IMR-90 (cell line): ENCODE measurements at regions not wholly inside any gene's neighbourhood (a gene's known extent, or its start where the extent isn't known, plus 50 kb on each side); places are given as distances from the start of the nearest gene placed in this dataset.

Experiments used
- ATAC-seq: fragments of 200-7000 bp; cut with Tn5 transposase; 2 replicates; pipeline ENCODE4 v1.9.1; 2020; ENCODE audit warnings: low read depth, mild to moderate bottlenecking, moderate library complexity
- BruUV-seq: library from RNA; stranded (reverse); fragments of 400-500 nt; replicated peaks from 2 replicates; lab custom pipeline; 2021; lab: Mats Ljungman, UMichigan
- CTCF ChIA-PET: fragments of 300-600 bp; formaldehyde crosslinking; extraction: SDS; loops from one replicate; lab custom pipeline; 2021; ENCODE audit warnings: antibody characterized with exemption; lab: Yijun Ruan, JAX
- POLR2A ChIA-PET: fragments of 300-600 bp; sonication (Branson Sonifier 250); formaldehyde crosslinking; loops from one replicate; lab custom pipeline; 2022; ENCODE audit warnings: antibody characterized with exemption; ENCODE audit not compliant: unreplicated experiment; lab: Charles Lee
- DNase-seq: peaks from one replicate; pipeline ENCODE4 v3.0.0; 2013
- H2AFZ ChIP-seq: replicated peaks from 2 replicates; pipeline ENCODE3; 2013; ENCODE audit warnings: low read length, mild to moderate bottlenecking; ENCODE audit not compliant: poor library complexity
- H2AK5ac ChIP-seq: 2 replicates; pipeline ENCODE4 v1.6.1; 2013; ENCODE audit warnings: low read depth, low read length, inconsistent platforms
- H2AK9ac ChIP-seq: replicated peaks from 2 replicates; pipeline ENCODE3; 2013; ENCODE audit warnings: mild to moderate bottlenecking, low read depth, low read length, moderate library complexity; ENCODE audit not compliant: poor library complexity
- H2BK120ac ChIP-seq: 2 replicates; pipeline ENCODE4 v1.6.1; 2013; ENCODE audit warnings: low read depth, low read length, inconsistent platforms
- H2BK15ac ChIP-seq: 3 replicates; pipeline ENCODE4 v1.6.1; 2013; ENCODE audit warnings: low read depth, low read length, inconsistent platforms
- H2BK20ac ChIP-seq: 2 replicates; pipeline ENCODE4 v1.6.1; 2013; ENCODE audit warnings: low read depth, mild to moderate bottlenecking, inconsistent platforms, low read length, moderate library complexity
- H2BK5ac ChIP-seq: 2 replicates; pipeline ENCODE4 v1.6.1; 2013; ENCODE audit warnings: mild to moderate bottlenecking, low read depth, low read length, inconsistent platforms; ENCODE audit not compliant: poor library complexity, severe bottlenecking
- H3K14ac ChIP-seq: replicated peaks from 2 replicates; pipeline ENCODE4 v1.6.1; 2013; ENCODE audit warnings: low read depth, low read length, inconsistent platforms
- H3K18ac ChIP-seq: 2 replicates; pipeline ENCODE4 v1.6.1; 2013; ENCODE audit warnings: low read depth, low read length, control low read depth
- H3K23ac ChIP-seq: 2 replicates; pipeline ENCODE4 v1.6.1; 2013; ENCODE audit warnings: low read depth, low read length, inconsistent platforms
- H3K27ac ChIP-seq: 2 replicates; pipeline ENCODE4 v1.5.1; 2013; ENCODE audit warnings: mild to moderate bottlenecking, control low read depth, low read length; ENCODE audit not compliant: insufficient read depth
- H3K27me3 ChIP-seq: 2 replicates; pipeline ENCODE4 v1.6.1; 2013; ENCODE audit warnings: low read length; ENCODE audit not compliant: control insufficient read depth, insufficient read depth
- H3K36me3 ChIP-seq: 2 replicates; pipeline ENCODE4 v1.6.1; 2013; ENCODE audit warnings: low read length, mixed read lengths; ENCODE audit not compliant: control insufficient read depth, insufficient read depth
- H3K4ac ChIP-seq: 2 replicates; pipeline ENCODE4 v1.6.1; 2013; ENCODE audit warnings: low read depth, low read length, inconsistent platforms
- H3K4me1 ChIP-seq: 2 replicates; pipeline ENCODE4 v1.6.1; 2013; ENCODE audit warnings: low read length, mixed read lengths; ENCODE audit not compliant: control insufficient read depth, insufficient read depth
- H3K4me2 ChIP-seq: 2 replicates; pipeline ENCODE4 v1.6.1; 2013; ENCODE audit warnings: low read depth, mild to moderate bottlenecking, control low read depth, low read length, moderate library complexity
- H3K4me3 ChIP-seq: 2 replicates; pipeline ENCODE4 v1.5.1; 2013; ENCODE audit warnings: low read depth, mild to moderate bottlenecking, control low read depth, low read length, moderate library complexity; ENCODE audit not compliant: insufficient read depth
- H3K56ac ChIP-seq: 2 replicates; pipeline ENCODE4 v1.6.1; 2013; ENCODE audit warnings: low read length, inconsistent platforms; ENCODE audit not compliant: insufficient read depth; ENCODE audit errors: extremely low read depth
- H3K79me1 ChIP-seq, 2 experiments: 2 replicates each; pipeline ENCODE4 v1.6.1; 2013; ENCODE audit warnings: low read length in 2 of 2, inconsistent platforms in 1 of 2, low read depth in 1 of 2
- H3K9ac ChIP-seq: 2 replicates; pipeline ENCODE4 v1.6.1; 2013; ENCODE audit warnings: low read depth, low read length, control low read depth
- H3K9me1 ChIP-seq: 2 replicates; pipeline ENCODE4 v1.6.1; 2013; ENCODE audit warnings: low read length, inconsistent platforms; ENCODE audit not compliant: insufficient read depth
- H3K9me3 ChIP-seq: 2 replicates; pipeline ENCODE4 v1.6.1; 2013; ENCODE audit warnings: low read length; ENCODE audit not compliant: control insufficient read depth, insufficient read depth
- H4K20me1 ChIP-seq: 2 replicates; pipeline ENCODE4 v1.6.1; 2013; ENCODE audit warnings: low read length, inconsistent platforms; ENCODE audit not compliant: insufficient read depth
- H4K5ac ChIP-seq: 2 replicates; pipeline ENCODE4 v1.6.1; 2013; ENCODE audit warnings: mild to moderate bottlenecking, low read depth, low read length, control low read depth
- H4K8ac ChIP-seq, 2 experiments: 2 replicates each; pipeline ENCODE4 v1.6.1; 2013; ENCODE audit warnings: low read depth in 2 of 2, low read length in 2 of 2, control low read depth in 1 of 2, inconsistent platforms in 1 of 2
- H4K91ac ChIP-seq: 2 replicates; pipeline ENCODE4 v1.6.1; 2013; ENCODE audit warnings: low read depth, low read length, inconsistent platforms; ENCODE audit not compliant: insufficient read depth
- BHLHE40 ChIP-seq: fragments of 150-350 bp; IDR thresholded peaks from 2 replicates; pipeline ENCODE4 v1.6.1; 2016; ENCODE audit warnings: mild to moderate bottlenecking, low read depth, low read length
- CEBPB ChIP-seq: IDR thresholded peaks from 2 replicates; pipeline ENCODE4 v1.6.1; 2012; ENCODE audit warnings: low read depth, low read length, improper control_type of control experiment
- CHD1 ChIP-seq: IDR thresholded peaks from 2 replicates; pipeline ENCODE4 v1.6.1; 2012; ENCODE audit warnings: low read depth, low read length, improper control_type of control experiment
- FOS ChIP-seq: fragments of 150-350 bp; IDR thresholded peaks from 2 replicates; pipeline ENCODE4 v1.6.1; 2016; ENCODE audit warnings: low read depth, low read length
- MAFK ChIP-seq: IDR thresholded peaks from 2 replicates; pipeline ENCODE4 v1.6.1; 2012; ENCODE audit warnings: low read depth, low read length, improper control_type of control experiment
- MAZ ChIP-seq: IDR thresholded peaks from 2 replicates; pipeline ENCODE4 v1.6.1; 2012; ENCODE audit warnings: low read depth, mild to moderate bottlenecking, low read length, improper control_type of control experiment, moderate library complexity, borderline replicate concordance
- MXI1 ChIP-seq: IDR thresholded peaks from 2 replicates; pipeline ENCODE4 v1.6.1; 2012; ENCODE audit warnings: low read depth, mild to moderate bottlenecking, low read length, moderate library complexity, borderline replicate concordance
- NFE2L2 ChIP-seq: fragments of 150-350 bp; IDR thresholded peaks from 2 replicates; pipeline ENCODE4 v1.6.1; 2016; ENCODE audit warnings: low read depth, mild to moderate bottlenecking, low read length
- POLR2A ChIP-seq: IDR thresholded peaks from 2 replicates; pipeline ENCODE4 v1.6.1; 2012; ENCODE audit warnings: mild to moderate bottlenecking, low read depth, low read length
- RAD21 ChIP-seq: IDR thresholded peaks from 2 replicates; pipeline ENCODE4 v1.6.1; 2012; ENCODE audit warnings: low read length, improper control_type of control experiment
- RCOR1 ChIP-seq: IDR thresholded peaks from 2 replicates; pipeline ENCODE4 v1.6.1; 2012; ENCODE audit warnings: mild to moderate bottlenecking, low read length, improper control_type of control experiment; ENCODE audit not compliant: insufficient replicate concordance
- RFX5 ChIP-seq: IDR thresholded peaks from 2 replicates; pipeline ENCODE4 v1.8.0; 2012; ENCODE audit warnings: low read depth, mild to moderate bottlenecking, low read length, moderate library complexity
- SMC3 ChIP-seq: fragments of 150-350 bp; IDR thresholded peaks from 2 replicates; pipeline ENCODE4 v1.6.1; 2016; ENCODE audit warnings: low read depth, mild to moderate bottlenecking, antibody characterized with exemption, low read length, moderate library complexity
- WGBS, 2 experiments: methylation state at CpG; one replicate each; pipeline versions ENCODE4 v1.1.5 to v1.1.7; 2013; ENCODE audit warnings: missing lambda C conversion rate in 2 of 2; ENCODE audit not compliant: insufficient read length in 1 of 2; ENCODE audit errors: extremely low coverage in 2 of 2; 5-methylcytosine and 5-hydroxymethylcytosine counted together
- dilution Hi-C: fragments of 300-500 bp; cut with HindIII; formaldehyde crosslinking; loops from one replicate; pipeline ENCODE4 v1.14.3; 2018; ENCODE audit warnings: low sequenced_read_pairs; ENCODE audit not compliant: unreplicated experiment
- in situ Hi-C: fragments of 300-500 bp; cut with MboI; formaldehyde crosslinking; loops from 3 replicates; pipeline ENCODE4 v1.14.3; 2019; ENCODE audit warnings: low sequenced_read_pairs, inconsistent platforms, mixed read lengths
- intact Hi-C: fragments of 100-400 bp; cut with micrococcal nuclease; formaldehyde crosslinking; loops from 2 replicates; pipeline ENCODE4 v1.10.0; 2022
- TF ChIP-seq, protein P1 (sequence below): fragments of 150-350 bp; IDR thresholded peaks from 2 replicates; pipeline ENCODE4 v1.6.1; 2017; ENCODE audit warnings: mild to moderate bottlenecking, antibody characterized with exemption, low read length, low read depth
- TF ChIP-seq, protein P2 (sequence below): fragments of 150-350 bp; IDR thresholded peaks from 2 replicates; pipeline ENCODE4 v1.6.1; 2016; ENCODE audit warnings: low read depth, mild to moderate bottlenecking, low read length, moderate library complexity, borderline replicate concordance
- TF ChIP-seq, protein P3 (sequence below): conservative IDR thresholded peaks from 2 replicates; pipeline ENCODE4 v1.5.1; 2012; ENCODE audit warnings: mild to moderate bottlenecking, low read depth, low read length, improper control_type of control experiment

DNA sequence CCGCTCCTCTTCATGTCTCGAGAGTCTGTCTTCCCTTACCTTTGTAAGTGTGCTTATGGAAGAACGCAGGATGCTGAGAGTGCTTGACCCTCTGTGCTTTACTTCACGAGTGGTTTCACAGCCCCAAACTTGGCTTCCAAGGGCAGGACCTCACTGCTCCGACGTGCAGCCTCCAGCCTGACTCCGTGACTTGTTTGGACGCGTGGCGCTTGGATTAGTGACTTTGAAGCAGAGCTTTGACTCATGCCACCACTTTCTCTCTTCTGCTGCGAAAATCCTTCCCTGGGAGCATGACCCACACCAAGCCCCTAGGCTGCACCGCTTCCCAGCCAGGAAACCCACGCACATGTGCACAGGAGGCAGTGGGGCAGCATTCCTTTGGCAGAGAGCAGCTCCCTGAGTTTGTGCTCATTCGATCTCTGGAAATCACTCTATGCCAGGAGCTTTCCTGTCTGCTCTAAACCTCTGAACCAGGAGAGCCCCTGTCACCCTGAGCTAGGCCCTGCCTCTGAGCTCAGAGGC, 207.8 kb upstream of the HS6ST1 start:
- H4K20me1 ChIP-seq = no peaks in the 10 kb centered on the region
- no peak overlapping the region for H2BK20ac ChIP-seq
- no peaks in the 10 kb centered on the region for H3K4me1 ChIP-seq
- no peaks in the 10 kb centered on the region for H3K9me1 ChIP-seq
- H2AK9ac ChIP-seq = no peak overlapping the region
- H2BK5ac ChIP-seq = no peak overlapping the region
- CTCF ChIA-PET = interaction anchor here (0.5 kb wide), 1 partner anchor 229 kb away, joined by 3 read pairs; no protein-coding TSS in a partner anchor
- BruUV-seq = no TSS peak
- H3K23ac ChIP-seq = no peak overlapping the region
- dilution Hi-C loops (no loop called here), intact Hi-C loops (no loop called here), in situ Hi-C loops (no loop called here)
- no peak overlapping the region for H3K56ac ChIP-seq
- WGBS, 2 experiments = 88% methylated on average over 4 of the region's 14 CpGs; no CpG with 5 or more reads in 1 of the 2 experiments
- H4K5ac ChIP-seq = no peak overlapping the region
- no peak for DNase-seq
- no peak overlapping the region for H3K14ac ChIP-seq
- no peak overlapping the region for H3K4me3 ChIP-seq
- H3K79me1 ChIP-seq = no peaks in the 10 kb centered on the region
- H3K27ac ChIP-seq = no peak overlapping the region
- H3K4me2 ChIP-seq = no peak overlapping the region
- H2AFZ ChIP-seq = no peak overlapping the region
- no peak overlapping the region for H3K9ac ChIP-seq
- TF ChIP-seq BHLHE40 = no peak
- TF ChIP-seq, protein P1, sequence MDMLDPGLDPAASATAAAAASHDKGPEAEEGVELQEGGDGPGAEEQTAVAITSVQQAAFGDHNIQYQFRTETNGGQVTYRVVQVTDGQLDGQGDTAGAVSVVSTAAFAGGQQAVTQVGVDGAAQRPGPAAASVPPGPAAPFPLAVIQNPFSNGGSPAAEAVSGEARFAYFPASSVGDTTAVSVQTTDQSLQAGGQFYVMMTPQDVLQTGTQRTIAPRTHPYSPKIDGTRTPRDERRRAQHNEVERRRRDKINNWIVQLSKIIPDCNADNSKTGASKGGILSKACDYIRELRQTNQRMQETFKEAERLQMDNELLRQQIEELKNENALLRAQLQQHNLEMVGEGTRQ = no peak
- TF ChIP-seq, protein P2, sequence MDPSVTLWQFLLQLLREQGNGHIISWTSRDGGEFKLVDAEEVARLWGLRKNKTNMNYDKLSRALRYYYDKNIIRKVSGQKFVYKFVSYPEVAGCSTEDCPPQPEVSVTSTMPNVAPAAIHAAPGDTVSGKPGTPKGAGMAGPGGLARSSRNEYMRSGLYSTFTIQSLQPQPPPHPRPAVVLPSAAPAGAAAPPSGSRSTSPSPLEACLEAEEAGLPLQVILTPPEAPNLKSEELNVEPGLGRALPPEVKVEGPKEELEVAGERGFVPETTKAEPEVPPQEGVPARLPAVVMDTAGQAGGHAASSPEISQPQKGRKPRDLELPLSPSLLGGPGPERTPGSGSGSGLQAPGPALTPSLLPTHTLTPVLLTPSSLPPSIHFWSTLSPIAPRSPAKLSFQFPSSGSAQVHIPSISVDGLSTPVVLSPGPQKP = no peak
- no peak for TF ChIP-seq MAZ
- no peak for TF ChIP-seq RAD21
- no peak for TF ChIP-seq MXI1
- TF ChIP-seq, protein P3, sequence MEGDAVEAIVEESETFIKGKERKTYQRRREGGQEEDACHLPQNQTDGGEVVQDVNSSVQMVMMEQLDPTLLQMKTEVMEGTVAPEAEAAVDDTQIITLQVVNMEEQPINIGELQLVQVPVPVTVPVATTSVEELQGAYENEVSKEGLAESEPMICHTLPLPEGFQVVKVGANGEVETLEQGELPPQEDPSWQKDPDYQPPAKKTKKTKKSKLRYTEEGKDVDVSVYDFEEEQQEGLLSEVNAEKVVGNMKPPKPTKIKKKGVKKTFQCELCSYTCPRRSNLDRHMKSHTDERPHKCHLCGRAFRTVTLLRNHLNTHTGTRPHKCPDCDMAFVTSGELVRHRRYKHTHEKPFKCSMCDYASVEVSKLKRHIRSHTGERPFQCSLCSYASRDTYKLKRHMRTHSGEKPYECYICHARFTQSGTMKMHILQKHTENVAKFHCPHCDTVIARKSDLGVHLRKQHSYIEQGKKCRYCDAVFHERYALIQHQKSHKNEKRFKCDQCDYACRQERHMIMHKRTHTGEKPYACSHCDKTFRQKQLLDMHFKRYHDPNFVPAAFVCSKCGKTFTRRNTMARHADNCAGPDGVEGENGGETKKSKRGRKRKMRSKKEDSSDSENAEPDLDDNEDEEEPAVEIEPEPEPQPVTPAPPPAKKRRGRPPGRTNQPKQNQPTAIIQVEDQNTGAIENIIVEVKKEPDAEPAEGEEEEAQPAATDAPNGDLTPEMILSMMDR = no peak
- TF ChIP-seq FOS = no peak
- no peak for TF ChIP-seq RCOR1
- no peak for TF ChIP-seq MAFK
- no peak for TF ChIP-seq RFX5
- TF ChIP-seq SMC3 = no peak
- no peak for TF ChIP-seq POLR2A
- TF ChIP-seq CEBPB = no peak
- TF ChIP-seq NFE2L2 = no peak
- no peak for TF ChIP-seq CHD1
- POLR2A ChIA-PET = no interaction called here
- no peaks in the 10 kb centered on the region for H3K36me3 ChIP-seq
- H2AK5ac ChIP-seq = peak overlapping the region; percentile 26; the same call in 1 of the 2 replicates
- H3K27me3 ChIP-seq = no peaks in the 10 kb centered on the region; the same call in 1 of the 2 replicates
- no peak overlapping the region for H2BK15ac ChIP-seq
- ATAC-seq = no peak
- H4K91ac ChIP-seq = no peak overlapping the region
- H3K9me3 ChIP-seq = no peaks in the 10 kb centered on the region; the same call in 1 of the 2 replicates
- H3K18ac ChIP-seq = no peak overlapping the region
- H2BK120ac ChIP-seq = no peak overlapping the region
- H3K4ac ChIP-seq = no peak overlapping the region
- no peak overlapping the region for H4K8ac ChIP-seq
